ENCODE measurements at regions not wholly inside any gene's neighbourhood (a gene's known extent, or its start where the extent isn't known, plus 50 kb on each side); places are given as distances from the start of the nearest gene placed in this dataset. TPM values are rescaled to one million over a fixed set of nuclear protein-coding genes. Genes with fewer than 3 reads are reported as not detected.
"Not testable (repeated sequence)": the region's sequence is repeated elsewhere in the genome, so short reads cannot be mapped to it uniquely, and the experiment has no call there.

DNA sequence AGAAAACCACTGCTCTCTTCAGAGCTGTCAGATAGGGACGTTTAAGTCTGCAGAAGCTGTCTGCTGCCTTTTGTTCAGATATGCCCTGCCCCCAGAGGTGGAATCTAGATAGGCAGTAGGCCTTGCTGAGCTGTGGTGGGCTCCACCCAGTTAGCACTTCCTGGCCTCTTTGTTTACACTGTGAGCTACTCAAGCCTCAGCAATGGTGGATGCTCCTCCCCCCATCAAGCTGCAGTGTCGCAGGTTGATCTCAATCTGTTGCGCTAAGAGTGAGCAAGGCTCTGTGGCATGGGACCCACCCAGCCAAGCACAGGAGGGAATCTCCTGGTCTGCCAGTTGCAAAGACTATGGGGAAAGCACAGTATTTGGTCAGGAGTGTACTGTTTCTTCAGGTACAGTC, 59.2 kb upstream of the ZNF641 start:
- not testable (repeated sequence) for DNase-seq (ENCODE audit: low spot score); ATAC-seq (ENCODE audit: low FRiP score)

DNA sequence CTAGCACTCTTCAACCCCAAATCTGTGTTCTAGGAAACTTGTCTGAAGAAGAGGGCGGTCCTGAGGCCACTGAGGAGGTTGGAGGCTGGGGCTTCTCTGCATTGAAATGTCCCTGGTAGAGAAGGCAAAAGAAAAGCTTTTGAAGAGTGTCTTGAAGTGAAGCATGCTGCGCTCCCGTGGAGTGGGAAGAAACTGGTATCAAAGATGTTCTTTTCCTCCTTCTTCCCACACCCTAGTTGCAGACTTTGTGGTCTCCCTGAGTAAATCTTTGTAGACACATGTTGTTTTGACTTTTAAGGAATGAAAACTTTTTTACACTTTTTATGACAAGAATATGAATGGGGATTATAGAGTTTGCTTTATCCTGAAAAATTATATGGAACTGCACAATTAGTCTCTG, 59.0 kb upstream of the ANP32D start:
- no peak for ATAC-seq (ENCODE audit: low FRiP score)
- DNase-seq (ENCODE audit: low spot score): no peak
- TF ChIP-seq, protein P1, sequence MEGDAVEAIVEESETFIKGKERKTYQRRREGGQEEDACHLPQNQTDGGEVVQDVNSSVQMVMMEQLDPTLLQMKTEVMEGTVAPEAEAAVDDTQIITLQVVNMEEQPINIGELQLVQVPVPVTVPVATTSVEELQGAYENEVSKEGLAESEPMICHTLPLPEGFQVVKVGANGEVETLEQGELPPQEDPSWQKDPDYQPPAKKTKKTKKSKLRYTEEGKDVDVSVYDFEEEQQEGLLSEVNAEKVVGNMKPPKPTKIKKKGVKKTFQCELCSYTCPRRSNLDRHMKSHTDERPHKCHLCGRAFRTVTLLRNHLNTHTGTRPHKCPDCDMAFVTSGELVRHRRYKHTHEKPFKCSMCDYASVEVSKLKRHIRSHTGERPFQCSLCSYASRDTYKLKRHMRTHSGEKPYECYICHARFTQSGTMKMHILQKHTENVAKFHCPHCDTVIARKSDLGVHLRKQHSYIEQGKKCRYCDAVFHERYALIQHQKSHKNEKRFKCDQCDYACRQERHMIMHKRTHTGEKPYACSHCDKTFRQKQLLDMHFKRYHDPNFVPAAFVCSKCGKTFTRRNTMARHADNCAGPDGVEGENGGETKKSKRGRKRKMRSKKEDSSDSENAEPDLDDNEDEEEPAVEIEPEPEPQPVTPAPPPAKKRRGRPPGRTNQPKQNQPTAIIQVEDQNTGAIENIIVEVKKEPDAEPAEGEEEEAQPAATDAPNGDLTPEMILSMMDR (IDR thresholded peaks at IDR 0.05): no peak

DNA sequence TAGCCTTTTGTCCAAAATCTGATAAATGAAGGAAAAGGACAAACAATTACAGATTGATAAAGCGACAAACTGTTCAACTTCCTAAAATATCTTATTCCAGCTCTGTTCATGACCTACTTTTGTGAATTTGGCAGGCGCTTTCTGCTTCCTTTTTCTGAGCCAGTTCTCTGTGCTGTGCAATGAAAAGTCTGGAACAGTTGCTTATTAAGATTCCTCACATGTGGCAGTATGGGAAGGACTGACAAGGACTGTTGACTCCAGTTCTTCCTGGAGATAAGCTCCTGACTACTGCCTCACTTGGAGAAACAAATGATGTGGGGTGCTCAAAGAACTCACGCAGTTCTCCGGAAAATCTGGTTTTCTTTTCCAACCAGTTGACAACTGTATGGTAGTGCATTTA, 58.3 kb upstream of the ANP32D start:
- peak; percentile 54 for ATAC-seq (ENCODE audit: low FRiP score)
- TF ChIP-seq, protein P1 (IDR thresholded peaks at IDR 0.05): no peak
- no peak for DNase-seq (ENCODE audit: low spot score)

DNA sequence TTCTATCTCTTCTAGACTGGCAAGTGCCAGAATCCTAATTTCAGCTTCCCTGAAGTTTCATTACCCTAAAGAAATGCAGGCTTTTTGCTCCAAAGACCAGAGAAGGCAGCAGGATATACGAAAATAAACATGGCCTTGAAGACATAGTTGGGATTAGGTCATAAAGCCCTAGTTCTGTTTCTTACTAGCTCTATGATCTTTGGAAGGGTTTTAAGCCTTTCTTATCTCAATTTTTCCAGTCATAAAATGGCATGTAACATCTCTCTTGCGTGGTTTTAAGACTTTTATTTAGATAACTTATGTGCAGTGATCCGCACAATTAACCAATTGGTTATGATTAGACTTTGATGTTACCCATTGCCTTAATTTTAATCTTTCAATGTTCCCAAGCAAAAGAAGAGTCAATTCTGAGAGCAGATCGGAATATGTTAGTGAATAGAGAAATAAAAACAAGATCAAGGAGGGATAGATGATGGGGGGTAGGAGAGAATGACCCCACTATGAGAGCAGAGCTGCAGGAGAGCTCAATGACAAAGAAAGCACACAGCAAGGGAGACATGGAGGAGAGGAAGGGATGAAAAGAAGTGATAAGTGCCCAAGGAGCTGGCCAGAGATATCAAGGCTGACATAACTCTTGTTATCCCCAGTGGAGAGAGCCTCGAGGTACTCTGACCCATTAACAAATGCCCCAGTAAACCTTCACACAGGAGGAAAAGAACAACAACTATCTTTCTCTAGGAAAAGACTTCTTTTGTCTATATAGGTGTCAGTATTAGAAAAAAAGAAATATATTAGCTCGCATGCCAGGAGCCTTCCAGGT, 53.0 kb upstream of the ANP32D start:
- no peak for ATAC-seq (ENCODE audit: low FRiP score)
- TF ChIP-seq, protein P1 (IDR thresholded peaks at IDR 0.05): no peak

DNA sequence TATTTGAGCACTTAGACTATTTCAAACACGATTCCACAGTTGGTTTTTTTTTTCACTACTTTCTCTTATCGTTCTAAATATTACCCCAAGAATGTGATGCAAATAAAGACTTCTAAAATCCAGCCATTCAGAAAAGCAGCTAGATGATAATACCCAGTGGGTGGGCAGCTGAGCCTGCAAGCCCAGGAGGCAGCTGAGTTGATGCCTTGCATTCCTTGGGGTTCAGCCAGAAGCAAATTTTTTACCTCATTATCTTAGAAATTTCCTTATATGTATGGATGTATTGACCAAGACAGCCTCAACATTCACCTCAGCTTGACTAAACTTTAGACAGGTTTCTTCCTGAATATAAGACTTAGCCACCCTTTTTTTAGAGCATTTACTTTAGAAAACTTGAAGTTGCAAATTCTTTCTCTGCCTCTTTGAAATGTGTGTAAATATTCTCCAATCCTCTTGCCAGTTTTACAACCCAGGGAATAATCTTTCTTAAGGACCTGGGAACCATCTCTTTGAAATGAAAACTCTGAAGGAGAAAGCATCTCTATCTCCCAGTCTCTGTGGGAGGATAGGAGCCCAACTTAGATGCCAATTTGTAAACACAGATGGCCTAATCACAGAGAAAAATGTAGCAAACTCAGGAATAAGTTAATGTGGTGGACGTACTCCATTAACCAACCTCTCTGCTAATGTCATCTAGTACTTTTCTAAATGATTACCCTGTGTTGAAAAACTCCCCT, 52.2 kb upstream of the ANP32D start:
- TF ChIP-seq, protein P1 (IDR thresholded peaks at IDR 0.05): no peak
- ATAC-seq (ENCODE audit: low FRiP score) (no peak), DNase-seq (ENCODE audit: low spot score) (no peak)

More for the DNA sequence above, 53.0 kb upstream of the ANP32D start:
- DNase-seq (ENCODE audit: low spot score): no peak

DNA sequence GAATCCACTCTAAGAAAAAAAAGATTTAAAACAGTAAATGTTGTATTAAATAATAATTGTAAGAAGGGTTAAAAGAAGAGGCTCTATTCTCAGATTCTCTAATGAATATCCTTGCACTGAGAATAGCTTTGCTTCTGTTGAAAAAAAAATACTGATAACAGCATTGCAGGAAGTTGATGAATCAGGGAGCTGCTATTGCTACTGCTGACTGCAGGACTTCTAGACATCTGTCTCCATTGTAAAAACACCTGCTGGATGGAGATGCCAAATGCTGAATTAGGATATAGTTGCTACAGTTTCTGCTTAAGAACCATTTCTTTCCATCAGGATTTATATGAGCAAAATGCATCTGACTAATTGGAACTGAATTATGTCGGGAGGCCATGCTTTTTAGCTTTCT, 50.3 kb upstream of the ANP32D start:
- TF ChIP-seq, protein P1 (IDR thresholded peaks at IDR 0.05): no peak
- no peak for ATAC-seq (ENCODE audit: low FRiP score)
- no peak for DNase-seq (ENCODE audit: low spot score)

Small RNA genes in the stretch of these regions (small RNA-seq; reads per million reads assigned to genes)
- gene OR8S21P: not detected
